ENCODE measurements at regions not wholly inside any gene's neighbourhood (a gene's known extent, or its start where the extent isn't known, plus 50 kb on each side); places are given as distances from the start of the nearest gene placed in this dataset.

DNA sequence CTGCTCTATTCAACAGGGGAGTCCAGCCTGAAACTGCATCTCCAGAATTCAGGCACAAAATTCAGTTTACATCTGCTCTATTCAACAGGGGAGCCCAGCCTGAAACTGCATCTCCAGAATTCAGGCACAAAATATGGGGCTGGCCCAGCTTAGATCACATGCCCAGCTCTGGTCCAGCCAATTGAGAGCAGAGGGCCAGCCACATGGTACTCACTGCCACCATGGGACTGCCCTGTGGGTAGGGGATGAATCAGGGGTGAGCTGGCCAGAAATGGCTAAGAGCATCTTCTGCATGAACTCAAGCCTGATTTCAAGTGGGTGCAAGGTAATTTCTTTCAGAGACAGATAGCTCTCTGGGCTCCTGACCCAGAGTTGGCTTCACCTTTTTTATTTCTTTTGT lies 156.6 kb upstream of the LYZL2 start (continued):
- TF ChIP-seq, protein P1, sequence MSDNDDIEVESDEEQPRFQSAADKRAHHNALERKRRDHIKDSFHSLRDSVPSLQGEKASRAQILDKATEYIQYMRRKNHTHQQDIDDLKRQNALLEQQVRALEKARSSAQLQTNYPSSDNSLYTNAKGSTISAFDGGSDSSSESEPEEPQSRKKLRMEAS (IDR thresholded peaks at IDR 0.05): no peak
- TF ChIP-seq, protein P2, sequence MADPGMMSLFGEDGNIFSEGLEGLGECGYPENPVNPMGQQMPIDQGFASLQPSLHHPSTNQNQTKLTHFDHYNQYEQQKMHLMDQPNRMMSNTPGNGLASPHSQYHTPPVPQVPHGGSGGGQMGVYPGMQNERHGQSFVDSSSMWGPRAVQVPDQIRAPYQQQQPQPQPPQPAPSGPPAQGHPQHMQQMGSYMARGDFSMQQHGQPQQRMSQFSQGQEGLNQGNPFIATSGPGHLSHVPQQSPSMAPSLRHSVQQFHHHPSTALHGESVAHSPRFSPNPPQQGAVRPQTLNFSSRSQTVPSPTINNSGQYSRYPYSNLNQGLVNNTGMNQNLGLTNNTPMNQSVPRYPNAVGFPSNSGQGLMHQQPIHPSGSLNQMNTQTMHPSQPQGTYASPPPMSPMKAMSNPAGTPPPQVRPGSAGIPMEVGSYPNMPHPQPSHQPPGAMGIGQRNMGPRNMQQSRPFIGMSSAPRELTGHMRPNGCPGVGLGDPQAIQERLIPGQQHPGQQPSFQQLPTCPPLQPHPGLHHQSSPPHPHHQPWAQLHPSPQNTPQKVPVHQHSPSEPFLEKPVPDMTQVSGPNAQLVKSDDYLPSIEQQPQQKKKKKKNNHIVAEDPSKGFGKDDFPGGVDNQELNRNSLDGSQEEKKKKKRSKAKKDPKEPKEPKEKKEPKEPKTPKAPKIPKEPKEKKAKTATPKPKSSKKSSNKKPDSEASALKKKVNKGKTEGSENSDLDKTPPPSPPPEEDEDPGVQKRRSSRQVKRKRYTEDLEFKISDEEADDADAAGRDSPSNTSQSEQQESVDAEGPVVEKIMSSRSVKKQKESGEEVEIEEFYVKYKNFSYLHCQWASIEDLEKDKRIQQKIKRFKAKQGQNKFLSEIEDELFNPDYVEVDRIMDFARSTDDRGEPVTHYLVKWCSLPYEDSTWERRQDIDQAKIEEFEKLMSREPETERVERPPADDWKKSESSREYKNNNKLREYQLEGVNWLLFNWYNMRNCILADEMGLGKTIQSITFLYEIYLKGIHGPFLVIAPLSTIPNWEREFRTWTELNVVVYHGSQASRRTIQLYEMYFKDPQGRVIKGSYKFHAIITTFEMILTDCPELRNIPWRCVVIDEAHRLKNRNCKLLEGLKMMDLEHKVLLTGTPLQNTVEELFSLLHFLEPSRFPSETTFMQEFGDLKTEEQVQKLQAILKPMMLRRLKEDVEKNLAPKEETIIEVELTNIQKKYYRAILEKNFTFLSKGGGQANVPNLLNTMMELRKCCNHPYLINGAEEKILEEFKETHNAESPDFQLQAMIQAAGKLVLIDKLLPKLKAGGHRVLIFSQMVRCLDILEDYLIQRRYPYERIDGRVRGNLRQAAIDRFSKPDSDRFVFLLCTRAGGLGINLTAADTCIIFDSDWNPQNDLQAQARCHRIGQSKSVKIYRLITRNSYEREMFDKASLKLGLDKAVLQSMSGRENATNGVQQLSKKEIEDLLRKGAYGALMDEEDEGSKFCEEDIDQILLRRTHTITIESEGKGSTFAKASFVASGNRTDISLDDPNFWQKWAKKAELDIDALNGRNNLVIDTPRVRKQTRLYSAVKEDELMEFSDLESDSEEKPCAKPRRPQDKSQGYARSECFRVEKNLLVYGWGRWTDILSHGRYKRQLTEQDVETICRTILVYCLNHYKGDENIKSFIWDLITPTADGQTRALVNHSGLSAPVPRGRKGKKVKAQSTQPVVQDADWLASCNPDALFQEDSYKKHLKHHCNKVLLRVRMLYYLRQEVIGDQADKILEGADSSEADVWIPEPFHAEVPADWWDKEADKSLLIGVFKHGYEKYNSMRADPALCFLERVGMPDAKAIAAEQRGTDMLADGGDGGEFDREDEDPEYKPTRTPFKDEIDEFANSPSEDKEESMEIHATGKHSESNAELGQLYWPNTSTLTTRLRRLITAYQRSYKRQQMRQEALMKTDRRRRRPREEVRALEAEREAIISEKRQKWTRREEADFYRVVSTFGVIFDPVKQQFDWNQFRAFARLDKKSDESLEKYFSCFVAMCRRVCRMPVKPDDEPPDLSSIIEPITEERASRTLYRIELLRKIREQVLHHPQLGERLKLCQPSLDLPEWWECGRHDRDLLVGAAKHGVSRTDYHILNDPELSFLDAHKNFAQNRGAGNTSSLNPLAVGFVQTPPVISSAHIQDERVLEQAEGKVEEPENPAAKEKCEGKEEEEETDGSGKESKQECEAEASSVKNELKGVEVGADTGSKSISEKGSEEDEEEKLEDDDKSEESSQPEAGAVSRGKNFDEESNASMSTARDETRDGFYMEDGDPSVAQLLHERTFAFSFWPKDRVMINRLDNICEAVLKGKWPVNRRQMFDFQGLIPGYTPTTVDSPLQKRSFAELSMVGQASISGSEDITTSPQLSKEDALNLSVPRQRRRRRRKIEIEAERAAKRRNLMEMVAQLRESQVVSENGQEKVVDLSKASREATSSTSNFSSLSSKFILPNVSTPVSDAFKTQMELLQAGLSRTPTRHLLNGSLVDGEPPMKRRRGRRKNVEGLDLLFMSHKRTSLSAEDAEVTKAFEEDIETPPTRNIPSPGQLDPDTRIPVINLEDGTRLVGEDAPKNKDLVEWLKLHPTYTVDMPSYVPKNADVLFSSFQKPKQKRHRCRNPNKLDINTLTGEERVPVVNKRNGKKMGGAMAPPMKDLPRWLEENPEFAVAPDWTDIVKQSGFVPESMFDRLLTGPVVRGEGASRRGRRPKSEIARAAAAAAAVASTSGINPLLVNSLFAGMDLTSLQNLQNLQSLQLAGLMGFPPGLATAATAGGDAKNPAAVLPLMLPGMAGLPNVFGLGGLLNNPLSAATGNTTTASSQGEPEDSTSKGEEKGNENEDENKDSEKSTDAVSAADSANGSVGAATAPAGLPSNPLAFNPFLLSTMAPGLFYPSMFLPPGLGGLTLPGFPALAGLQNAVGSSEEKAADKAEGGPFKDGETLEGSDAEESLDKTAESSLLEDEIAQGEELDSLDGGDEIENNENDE (IDR thresholded peaks at IDR 0.05; ENCODE audit: insufficient replicate concordance, low read length): no peak

Measured in H1 (cell line).